ENCODE measurements at regions not wholly inside any gene's neighbourhood (a gene's known extent, or its start where the extent isn't known, plus 50 kb on each side); places are given as distances from the start of the nearest gene placed in this dataset.

DNA sequence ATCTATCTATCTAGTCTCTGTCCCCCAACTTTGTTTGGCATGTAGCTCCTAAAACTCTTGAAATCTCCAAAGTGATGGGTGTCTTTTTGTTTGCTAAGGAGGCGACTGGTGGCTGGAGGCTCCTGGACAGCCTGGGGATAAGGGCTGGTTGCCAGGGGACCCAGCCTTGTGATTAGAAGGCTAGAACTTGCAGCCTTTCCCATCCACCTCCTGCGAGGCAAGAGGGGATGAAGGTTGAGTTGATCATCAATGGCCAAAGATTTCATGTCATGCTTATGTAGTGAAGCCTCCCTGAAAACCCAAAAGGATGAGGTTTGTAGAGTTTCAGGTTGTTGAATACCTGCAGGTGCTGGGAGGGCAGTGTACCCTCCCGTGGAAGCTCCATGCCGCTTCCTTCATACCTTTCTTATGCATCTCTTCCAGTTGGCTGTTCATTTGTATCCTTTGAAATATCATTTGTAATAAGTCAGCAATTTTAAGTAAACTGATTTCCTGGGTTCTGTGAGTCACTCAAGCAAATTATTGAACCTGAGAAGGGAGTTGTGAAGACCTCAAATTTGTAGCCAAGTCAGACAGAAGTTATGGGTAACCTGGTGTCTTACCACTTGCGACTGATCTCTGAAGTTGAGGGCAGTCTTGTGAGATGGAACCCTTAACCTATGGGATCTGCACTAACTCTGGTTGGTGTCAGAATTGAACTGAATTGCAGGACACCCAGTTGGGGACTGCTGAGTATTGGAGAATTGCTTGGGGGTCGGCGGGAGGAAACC lies 202.4 kb downstream of the SEC14L1 start:
- peak overlapping the region; percentile 59 for H3K4me3 Mint-ChIP-seq
- POLR2A ChIA-PET: no interaction called here
- H3K36me3 Mint-ChIP-seq (ENCODE audit: low read depth): no peaks in the 10 kb centered on the region
- CTCF ChIA-PET: no interaction called here
- DNase-seq: no peak
- no peaks in the 10 kb centered on the region for H3K27me3 Mint-ChIP-seq
- H3K9me3 Mint-ChIP-seq: no peaks in the 10 kb centered on the region
- H3K4me1 Mint-ChIP-seq: peaks cover 35% of the 10 kb centered on the region
- no peak overlapping the region for H3K27ac Mint-ChIP-seq
- no peak for ATAC-seq (ENCODE audit: low read depth)
- intact Hi-C loops (cut with micrococcal nuclease): no loop called here
- TF ChIP-seq, protein P1, sequence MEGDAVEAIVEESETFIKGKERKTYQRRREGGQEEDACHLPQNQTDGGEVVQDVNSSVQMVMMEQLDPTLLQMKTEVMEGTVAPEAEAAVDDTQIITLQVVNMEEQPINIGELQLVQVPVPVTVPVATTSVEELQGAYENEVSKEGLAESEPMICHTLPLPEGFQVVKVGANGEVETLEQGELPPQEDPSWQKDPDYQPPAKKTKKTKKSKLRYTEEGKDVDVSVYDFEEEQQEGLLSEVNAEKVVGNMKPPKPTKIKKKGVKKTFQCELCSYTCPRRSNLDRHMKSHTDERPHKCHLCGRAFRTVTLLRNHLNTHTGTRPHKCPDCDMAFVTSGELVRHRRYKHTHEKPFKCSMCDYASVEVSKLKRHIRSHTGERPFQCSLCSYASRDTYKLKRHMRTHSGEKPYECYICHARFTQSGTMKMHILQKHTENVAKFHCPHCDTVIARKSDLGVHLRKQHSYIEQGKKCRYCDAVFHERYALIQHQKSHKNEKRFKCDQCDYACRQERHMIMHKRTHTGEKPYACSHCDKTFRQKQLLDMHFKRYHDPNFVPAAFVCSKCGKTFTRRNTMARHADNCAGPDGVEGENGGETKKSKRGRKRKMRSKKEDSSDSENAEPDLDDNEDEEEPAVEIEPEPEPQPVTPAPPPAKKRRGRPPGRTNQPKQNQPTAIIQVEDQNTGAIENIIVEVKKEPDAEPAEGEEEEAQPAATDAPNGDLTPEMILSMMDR (IDR thresholded peaks at IDR 0.05): no peak

DNA sequence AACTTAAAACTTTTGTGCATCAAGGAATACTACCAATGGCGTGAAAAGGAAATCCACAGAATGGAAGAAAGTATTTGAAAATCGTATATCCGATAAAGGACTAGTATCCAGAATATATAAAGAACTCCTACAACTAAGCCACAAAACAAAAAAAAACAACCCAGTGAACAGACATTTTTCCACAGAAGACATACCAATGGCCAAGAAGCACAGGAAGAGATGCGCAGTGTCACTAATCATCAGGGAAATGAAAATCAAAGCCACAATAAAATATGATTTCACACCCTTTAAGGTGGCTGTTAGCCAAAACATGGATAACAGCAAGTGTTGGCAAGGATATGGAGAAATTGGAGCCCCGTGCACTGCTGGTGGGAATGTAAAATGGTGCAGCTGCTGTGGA lies 203.3 kb downstream of the SEC14L1 start:
- H3K4me3 Mint-ChIP-seq: no peak overlapping the region
- H3K36me3 Mint-ChIP-seq (ENCODE audit: low read depth): no peaks in the 10 kb centered on the region
- no peak overlapping the region for H3K27ac Mint-ChIP-seq
- TF ChIP-seq, protein P1 (IDR thresholded peaks at IDR 0.05): no peak
- ATAC-seq (ENCODE audit: low read depth) (no peak), DNase-seq (no peak)
- intact Hi-C loops (cut with micrococcal nuclease): no loop called here
- peaks cover 32% of the 10 kb centered on the region for H3K4me1 Mint-ChIP-seq
- H3K27me3 Mint-ChIP-seq: no peaks in the 10 kb centered on the region
- CTCF ChIA-PET: no interaction called here
- no peaks in the 10 kb centered on the region for H3K9me3 Mint-ChIP-seq
- POLR2A ChIA-PET: no interaction called here

DNA sequence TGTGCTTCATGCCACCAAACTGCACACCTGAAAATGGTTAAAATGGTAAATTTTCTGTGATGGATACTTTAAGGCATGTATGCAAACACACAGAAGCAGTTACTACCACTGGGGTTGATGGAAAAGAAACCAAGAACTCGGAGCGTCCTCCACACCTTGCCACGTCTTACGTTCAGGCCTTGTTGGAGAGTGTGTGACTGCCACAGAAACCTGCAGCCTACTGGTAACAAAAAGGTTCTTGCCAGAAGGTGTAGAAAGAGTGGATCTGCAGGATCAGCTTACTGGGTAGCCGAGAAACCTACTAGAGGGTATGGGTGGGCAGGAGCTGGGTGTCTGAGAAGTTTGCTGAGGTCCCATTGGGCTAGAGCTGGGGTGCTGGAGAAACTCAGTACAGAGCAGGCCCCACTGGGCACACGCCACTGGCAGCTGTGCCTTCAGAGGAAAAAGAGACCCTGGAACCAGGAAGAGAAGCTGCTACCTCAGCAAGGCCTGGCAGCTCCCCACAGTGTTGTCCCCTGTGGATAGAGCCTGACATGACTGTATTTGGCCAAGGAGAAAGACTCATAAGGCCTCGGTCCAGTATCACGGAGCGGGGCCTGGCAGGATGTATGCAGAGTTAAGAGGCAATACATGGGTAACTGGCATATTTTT lies 204.6 kb downstream of the SEC14L1 start:
- Mint-ChIP-seq H3K36me3 (ENCODE audit: low read depth) (no peaks in the 10 kb centered on the region), H3K9me3 (no peaks in the 10 kb centered on the region), H3K4me1 (peaks cover 32% of the 10 kb centered on the region), H3K27me3 (no peaks in the 10 kb centered on the region), H3K27ac (no peak overlapping the region), H3K4me3 (no peak overlapping the region)
- ChIA-PET CTCF (interaction anchor here (1.4 kb wide), 1 partner anchor 29 kb away, joined by 3 read pairs; no protein-coding TSS in a partner anchor), POLR2A (interaction anchor here (1.7 kb wide), 1 partner anchor 20 kb away, joined by 8 read pairs; no protein-coding TSS in a partner anchor)
- ATAC-seq (ENCODE audit: low read depth) (no peak), DNase-seq (no peak)
- intact Hi-C loops (cut with micrococcal nuclease): no loop called here
- TF ChIP-seq, protein P1 (IDR thresholded peaks at IDR 0.05): no peak

DNA sequence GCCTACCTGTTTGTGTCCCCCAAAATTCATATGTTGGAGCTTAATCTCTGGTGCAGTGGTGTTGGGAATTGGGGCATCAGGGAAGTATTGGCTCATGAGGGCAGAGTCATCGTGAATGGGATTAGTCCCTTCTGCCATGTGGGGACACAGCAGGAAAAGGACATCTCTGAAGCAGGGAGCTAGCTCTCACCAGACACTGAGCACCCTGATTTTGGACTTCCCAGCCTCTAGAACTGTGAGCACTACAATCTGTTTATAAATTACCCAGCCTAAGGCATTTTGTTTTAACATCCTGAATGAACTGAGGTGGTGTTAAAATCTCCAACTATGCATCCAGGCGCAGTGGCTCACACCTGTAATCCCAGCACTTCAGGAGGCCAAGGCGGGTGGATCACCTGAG lies 206.0 kb downstream of the SEC14L1 start:
- CTCF ChIA-PET: interaction anchor here (0.6 to 1.4 kb wide), 2 partner anchors 15 to 28 kb away, joined by 3 read pairs; no protein-coding TSS in a partner anchor
- intact Hi-C loops (cut with micrococcal nuclease): no loop called here
- DNase-seq (no peak), ATAC-seq (ENCODE audit: low read depth) (no peak)
- TF ChIP-seq, protein P1 (IDR thresholded peaks at IDR 0.05): no peak
- H3K4me3 Mint-ChIP-seq: no peak overlapping the region
- no peaks in the 10 kb centered on the region for H3K27me3 Mint-ChIP-seq
- no peaks in the 10 kb centered on the region for H3K36me3 Mint-ChIP-seq (ENCODE audit: low read depth)
- POLR2A ChIA-PET: interaction anchor here (1.7 kb wide), 1 partner anchor 21 kb away, joined by 8 read pairs; no protein-coding TSS in a partner anchor
- peaks cover 22% of the 10 kb centered on the region for H3K4me1 Mint-ChIP-seq
- H3K27ac Mint-ChIP-seq: no peak overlapping the region
- H3K9me3 Mint-ChIP-seq: no peaks in the 10 kb centered on the region

DNA sequence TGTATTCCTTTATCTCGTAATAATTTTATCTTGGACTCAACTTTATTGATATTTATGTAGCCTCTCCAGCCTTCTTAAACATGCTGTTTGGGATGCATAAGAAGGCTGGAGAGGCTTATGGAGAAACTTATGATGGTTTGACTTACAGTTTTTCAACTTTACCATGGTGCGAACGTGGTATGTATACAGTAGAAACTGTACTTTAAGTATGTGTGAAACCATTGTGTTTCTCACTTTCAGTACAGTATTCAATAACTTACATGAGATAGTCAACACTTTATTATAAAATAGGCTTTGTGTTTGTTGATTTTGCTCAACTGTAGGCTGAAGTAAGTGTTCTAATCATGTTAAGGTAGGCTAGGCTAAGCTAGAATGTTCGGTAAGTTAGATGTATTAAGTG lies 206.8 kb downstream of the SEC14L1 start:
- ChIA-PET POLR2A (interaction anchor here (0.7 kb wide), 1 partner anchor 13 kb away, joined by 8 read pairs; no protein-coding TSS in a partner anchor), CTCF (no interaction called here)
- DNase-seq (no peak), ATAC-seq (ENCODE audit: low read depth) (no peak)
- intact Hi-C loops (cut with micrococcal nuclease): no loop called here
- H3K27me3 Mint-ChIP-seq: no peaks in the 10 kb centered on the region
- H3K9me3 Mint-ChIP-seq: no peaks in the 10 kb centered on the region
- H3K27ac Mint-ChIP-seq: no peak overlapping the region
- no peaks in the 10 kb centered on the region for H3K36me3 Mint-ChIP-seq (ENCODE audit: low read depth)
- H3K4me1 Mint-ChIP-seq: peaks cover 15% of the 10 kb centered on the region
- TF ChIP-seq, protein P1 (IDR thresholded peaks at IDR 0.05): no peak
- no peak overlapping the region for H3K4me3 Mint-ChIP-seq

Data from activated B cell treated with CpG ODN at 0.5 μM for 24 hours (primary cell).